NCI-H524 treated with DMSO at 0.1 percent for 48 hours (cell line): ENCODE measurements at regions not wholly inside any gene's neighbourhood (a gene's known extent, or its start where the extent isn't known, plus 50 kb on each side); places are given as distances from the start of the nearest gene placed in this dataset.
A peak's percentile ranks its signal among the peaks of the same experiment; 100 is the strongest.
"Not testable (repeated sequence)": the region's sequence is repeated elsewhere in the genome, so short reads cannot be mapped to it uniquely, and the experiment has no call there.

ENCODE experiments used
- DNase-seq: peaks from one replicate; lab custom pipeline; 2025; lab: John Stamatoyannopoulos, UW

GRCh38 chr10:100612601-100613595 is 77.2 kb downstream of the HIF1AN start:
- no peak for DNase-seq

DNA sequence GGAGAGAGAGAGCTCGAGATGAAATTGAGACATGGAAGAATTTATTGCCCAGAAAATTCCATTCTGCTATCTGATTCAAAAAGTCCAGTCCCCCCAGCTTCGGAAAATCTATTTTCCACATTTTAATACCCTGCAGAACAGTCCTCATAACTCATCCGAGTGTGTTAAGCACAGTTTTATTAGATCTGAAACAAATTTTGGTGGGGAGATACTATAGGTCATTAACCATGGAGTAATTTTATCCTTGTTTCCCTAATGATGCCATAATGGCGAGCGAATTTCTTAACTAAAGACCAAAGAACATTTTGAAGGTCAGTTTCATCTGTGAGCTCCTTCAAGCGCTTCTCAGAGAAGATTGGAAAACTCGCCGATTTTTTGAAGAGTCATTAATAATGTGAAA is 78.1 kb downstream of the HIF1AN start:
- DNase-seq, result no peak

DNA sequence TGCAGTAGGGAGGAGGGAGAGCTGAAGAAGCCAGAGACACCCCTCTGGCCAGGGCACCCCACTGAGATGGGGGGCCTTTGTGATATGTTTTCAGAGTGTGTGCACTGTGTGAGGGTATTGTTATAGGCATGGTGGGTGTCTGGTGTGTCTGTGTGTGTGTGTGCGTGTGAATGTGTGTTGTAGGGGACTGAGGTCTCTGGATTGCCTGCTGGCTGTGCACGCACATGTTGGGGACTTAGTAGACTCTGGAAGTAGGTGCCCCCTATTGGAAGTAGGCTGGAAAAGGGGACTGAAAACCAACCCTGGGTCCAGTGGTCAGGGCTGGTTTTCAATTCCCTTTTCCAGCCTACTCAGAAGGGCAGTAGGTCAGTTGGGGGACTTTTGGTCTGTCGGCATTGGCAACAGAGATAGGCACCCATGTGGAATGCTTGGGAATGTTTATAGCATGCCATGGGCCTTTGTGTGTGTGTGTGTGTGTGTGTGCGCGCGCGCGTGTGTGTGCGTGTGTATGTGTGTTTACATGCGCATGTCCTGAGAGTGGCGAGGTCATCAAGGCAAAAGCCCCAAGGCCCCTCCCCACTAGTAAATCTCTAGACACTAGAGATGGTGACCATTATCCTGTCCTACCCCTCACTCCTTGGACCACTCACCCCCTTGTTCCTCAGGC is 78.8 kb downstream of the HIF1AN start:
- no peak for DNase-seq

DNA sequence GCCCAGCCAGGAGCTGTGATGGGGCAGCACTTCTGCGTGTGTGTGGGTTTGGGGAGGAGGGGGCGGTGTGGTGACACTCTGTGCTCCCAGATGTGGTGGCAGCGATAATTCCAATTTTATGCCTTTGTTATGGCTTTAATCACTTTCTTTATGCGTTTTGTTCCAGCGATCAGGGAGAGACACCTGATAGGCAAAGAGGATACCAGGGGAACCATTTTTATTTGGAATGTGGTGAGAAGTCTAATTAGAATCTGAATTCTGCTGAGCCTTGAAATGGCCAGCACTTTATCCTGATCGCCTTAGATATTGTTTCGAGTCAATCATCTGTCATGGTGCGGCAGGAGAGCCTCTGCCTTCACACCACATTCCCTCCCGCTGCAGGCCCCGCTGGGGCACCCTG is 79.5 kb downstream of the HIF1AN start:
- DNase-seq, result no peak

DNA sequence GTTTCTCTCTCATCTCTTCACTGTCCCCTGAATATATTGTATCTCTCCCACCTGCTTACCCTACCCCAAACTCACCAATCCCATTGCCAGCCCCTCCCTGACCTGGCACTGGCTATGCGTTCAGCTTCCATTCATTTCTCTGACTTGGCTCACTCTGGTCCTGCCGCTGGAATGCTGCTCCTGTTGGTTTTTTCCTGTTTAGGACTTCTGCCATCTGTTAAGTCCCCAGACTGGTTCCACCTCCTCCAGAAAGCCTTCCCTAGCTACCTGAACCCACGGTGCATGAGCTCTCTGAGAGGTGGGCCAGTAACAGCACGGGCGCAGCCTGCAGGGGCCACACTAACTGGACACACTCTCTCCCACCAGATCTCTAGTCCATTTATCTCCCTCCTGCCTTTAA is 80.2 kb downstream of the HIF1AN start:
- DNase-seq, result no peak

- no peak for DNase-seq
These were observed 82.4 kb downstream of the HIF1AN start for GRCh38 chr10:100618091-100618615.

- no peak for DNase-seq
These were observed 83.0 kb downstream of the HIF1AN start for GRCh38 chr10:100618632-100619255.

DNA sequence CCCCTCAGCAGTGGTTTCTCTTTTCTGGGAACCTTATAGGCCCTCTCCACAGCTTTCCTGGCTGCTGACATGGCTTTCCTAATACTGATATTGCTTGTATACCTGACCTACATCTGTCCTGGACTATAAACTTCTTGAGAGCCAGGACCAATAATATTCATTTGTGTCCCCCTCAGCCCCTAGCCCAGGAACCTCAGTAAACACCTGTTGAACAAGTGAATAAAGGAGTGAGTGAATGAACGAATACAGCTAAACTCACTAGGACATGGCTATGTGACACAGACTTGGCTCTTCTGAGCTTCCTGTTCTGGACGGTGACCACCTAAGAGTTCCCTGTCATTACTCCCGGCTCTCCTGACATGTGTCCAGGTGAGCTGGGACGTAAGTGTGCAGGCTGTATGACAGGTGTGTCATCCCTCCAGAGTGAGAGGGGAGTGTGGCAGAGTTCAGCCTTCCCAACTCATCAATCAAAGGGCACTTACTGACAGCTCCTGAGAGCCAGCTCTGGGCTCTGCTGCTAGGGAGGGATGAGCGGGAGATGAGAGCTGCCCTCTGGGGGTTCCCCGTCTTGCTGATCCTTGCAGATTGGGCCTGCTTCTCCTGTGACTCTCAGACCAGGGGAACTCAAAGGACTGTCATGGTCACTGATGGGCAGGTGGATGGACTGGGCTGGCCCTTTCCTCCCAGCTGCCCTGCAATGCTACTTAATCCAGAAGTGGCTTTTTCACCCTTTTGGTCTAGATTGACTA is 84.5 kb downstream of the HIF1AN start:
- no peak for DNase-seq

DNA sequence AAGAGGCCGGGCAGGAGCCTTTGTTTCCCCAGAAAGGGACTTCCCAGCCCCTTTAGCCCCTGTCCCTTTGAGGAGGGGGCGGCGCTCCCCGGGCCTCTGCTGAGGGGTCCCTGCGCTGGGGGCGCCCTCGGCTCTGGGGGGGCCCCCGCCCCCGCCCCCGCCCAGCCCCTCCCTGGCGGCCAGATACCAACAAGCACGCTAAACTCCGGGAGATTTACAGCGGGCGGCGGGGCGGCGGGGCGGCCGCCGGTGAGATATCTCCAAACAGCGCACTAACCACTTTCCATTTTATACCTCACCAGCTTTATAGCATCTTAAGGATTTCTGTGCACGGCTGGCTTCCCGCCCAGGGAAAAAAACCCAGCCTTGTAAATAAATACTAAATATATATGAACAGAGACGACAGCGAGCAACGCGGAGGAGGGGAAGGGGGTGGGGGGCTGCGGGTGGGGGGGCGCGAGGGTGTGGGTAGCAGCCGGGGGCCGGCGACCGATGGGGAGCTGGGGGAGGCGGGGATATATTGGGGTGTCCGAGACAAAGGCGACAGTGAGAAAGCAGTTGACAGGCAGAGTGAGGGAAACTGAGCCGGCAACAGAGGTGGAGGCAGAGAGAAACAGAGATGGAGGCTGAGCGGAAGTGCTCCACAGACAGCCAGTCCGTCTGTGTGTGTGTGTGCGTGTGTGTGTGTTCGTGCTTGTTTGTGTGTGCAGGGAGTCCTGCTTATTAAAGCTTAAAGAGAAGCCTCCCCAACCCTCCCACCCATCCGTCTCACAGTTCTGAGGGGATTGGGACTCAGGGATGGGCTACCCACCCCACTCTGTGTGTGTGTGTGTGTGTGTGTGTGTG is 85.8 kb downstream of the HIF1AN start:
- DNase-seq, result no peak

GRCh38 chr10:100622946-100623345 is 87.2 kb downstream of the HIF1AN start:
- DNase-seq, result no peak

DNA sequence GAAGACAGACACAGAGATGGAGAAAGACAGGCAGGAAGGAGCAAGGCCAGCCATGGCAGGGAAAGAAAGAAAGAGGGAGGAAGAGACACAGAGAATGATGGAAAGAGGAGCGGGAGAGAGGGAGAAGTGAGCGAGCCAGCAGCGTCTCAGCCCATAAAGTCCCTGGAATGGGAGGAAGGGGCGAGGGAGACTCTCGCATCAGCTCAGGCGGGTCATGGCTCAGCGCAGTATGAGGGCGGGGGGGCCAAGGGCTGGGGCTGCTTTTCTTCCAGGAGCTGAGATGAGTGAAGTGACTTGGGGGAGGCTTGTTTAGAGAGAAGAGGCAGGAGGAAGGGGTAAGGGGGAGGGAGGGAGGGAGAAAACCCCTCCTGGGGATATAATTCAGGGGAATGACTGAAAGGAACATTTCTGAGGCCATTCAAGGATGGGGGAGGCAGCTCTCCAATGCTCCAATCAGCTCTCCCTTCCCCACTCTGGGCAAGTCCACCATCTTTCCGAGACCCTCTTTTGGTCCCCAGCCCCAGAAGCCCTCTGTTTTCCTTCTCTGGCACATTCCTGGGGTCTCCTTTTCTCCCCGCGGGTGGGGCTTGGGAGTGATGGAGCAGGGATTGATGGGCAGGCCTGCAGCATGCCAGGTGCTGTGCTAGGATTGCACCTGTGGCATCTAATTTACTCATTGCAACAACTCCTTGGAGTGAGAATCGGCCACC is 87.9 kb downstream of the HIF1AN start:
- DNase-seq, result no peak

- no peak for DNase-seq
These were observed 88.6 kb downstream of the HIF1AN start for GRCh38 chr10:100624298-100624697.

DNA sequence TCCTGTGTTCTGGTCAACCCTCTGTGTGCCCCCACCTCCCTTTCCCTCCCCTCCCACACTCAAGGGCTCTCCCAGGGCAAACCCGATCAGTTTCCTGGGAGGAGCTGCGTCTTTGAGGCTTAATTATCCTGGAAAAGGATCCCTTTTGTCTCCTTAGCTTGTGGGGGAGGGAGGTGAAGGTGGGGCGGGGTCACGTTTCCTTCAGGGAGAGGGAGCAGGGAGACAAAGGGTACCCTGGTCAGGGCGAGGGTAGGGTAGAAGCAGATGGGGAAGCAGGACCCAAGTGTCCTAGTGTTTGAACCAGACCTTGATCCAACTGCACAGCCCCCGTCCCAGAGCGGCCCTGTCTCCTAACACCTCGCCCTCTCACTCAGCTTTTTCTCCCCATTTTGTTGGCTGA is 90.1 kb downstream of the HIF1AN start:
- no peak for DNase-seq

DNA sequence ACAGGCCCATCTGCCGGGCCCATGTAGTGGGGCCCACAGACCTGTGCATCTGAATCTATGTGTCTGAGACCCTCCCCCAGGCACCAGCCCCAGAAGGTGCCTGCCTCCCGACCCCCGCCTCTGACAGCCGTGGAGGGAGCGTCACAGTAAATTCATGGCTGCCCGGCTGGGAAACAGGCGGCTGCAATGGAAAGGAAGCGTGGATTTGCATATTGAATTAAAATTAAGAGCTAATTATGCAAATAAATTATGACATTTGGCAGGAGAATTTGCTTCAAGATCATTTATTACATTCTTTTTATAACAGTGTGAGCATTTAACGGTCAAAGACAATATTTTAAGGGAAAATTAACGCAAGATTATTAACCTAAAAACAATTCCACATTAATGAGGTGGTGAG is 92.3 kb downstream of the HIF1AN start:
- DNase-seq, result no peak

DNA sequence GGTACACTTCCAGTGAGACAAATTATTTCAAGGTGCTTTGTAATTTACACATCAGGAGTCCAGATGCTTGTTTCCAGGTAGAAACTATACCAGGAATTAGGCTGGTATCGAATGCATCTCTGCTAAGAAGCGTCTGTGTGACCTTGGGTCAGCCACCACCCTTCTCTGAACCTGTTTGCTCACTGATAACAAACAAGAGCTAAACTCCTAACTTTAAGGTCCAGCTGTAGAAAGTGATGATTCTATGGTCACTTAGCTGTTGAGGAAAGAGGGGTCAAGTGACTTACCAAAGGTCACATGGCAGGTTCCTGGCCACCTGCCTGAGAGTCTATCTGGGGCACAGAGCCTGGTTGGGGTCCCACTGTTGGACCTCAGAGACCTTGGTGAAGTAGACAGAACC is 95.4 kb downstream of the HIF1AN start:
- no peak for DNase-seq

DNA sequence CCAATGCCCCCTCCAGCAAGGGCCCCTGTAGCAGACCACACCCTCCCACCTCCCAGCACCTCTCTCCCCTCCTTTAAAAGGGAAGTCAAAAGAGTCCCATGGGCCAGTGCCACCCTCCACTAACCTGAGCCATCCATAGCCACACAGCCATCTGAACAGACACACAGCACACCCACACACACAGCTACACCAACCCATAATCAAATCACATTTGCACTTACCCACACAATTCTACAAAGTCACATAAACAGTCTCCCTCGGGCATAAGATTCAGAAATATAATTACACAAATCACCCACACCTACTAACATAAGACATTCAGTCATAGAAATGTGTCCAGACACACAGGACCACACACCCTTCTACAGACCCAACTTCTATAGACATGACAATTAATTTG is 96.3 kb downstream of the HIF1AN start:
- no peak for DNase-seq

DNA sequence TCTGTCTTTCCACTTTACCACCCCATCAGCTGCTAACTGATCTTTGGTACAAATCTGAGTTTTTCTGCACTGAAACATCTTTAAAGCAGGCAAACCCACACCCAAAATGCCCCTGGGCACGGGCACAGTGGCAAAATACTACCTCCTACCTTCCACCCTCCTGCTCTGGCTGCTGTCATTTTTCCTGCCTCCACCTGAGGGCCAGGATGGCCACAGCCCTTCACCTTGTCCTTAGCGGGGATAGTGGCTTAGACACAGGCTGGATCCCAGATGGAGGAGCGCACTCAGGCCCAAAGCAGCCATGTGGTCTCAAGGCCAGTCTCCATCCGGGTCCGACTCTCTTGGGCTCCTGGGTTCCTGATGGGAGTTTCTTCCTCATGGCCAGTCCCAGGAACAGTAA is 98.3 kb downstream of the HIF1AN start:
- DNase-seq, result no peak

GRCh38 chr10:100636848-100637553 is 101.3 kb downstream of the HIF1AN start:
- DNase-seq, result peak; percentile 36

DNA sequence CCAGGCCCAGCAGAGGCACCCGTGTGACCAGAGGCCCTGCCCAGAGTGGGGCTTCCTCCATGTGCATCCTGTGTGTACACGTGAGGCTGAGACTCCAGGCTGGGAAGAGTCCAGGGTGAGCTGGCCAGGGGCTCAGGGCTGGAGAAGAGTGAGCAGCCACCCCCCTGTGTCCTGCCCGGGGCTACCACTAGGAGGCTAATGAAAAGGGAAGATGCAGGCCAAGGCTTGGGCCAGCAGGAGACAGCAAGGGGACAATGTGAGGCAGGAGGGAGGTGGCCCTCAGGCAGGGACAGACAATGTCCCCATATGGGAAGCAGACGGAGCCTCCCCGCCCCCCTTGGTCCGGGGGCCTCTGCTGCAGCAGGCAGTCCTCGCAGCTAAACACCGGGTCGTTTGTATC is 102.0 kb downstream of the HIF1AN start:
- peak; percentile 13 for DNase-seq

- DNase-seq, result not testable (repeated sequence)
These were observed 103.2 kb downstream of the HIF1AN start for GRCh38 chr10:100638969-100639368.
